Stomach (tissue), 8 donors: ENCODE measurements at regions not wholly inside any gene's neighbourhood (a gene's known extent, or its start where the extent isn't known, plus 50 kb on each side); places are given as distances from the start of the nearest gene placed in this dataset.

ENCODE experiments used
- DNase-seq, 2 donors: peaks; one replicate each; pipeline versions ENCODE4 v3.0.0 to v3.0.0-alpha.2; 2013 to 2019
- H3K27ac ChIP-seq, 5 donors: fragments of 200-600 bp in 4 of 5; sonication (generic) in 4 of 5; one replicate each; pipeline ENCODE4 v1.5.1; 2013 to 2019; ENCODE audit warnings: mild to moderate bottlenecking in 1 of 5, moderate library complexity in 1 of 5
- H3K27me3 ChIP-seq, 3 donors: fragments of 200-600 bp; sonication (generic); one replicate each; pipeline ENCODE4 v1.5.1; 2017 to 2019; ENCODE audit warnings: mixed run types in 1 of 3
- H3K36me3 ChIP-seq, 4 donors: fragments of 200-600 bp; sonication (generic); 1 replicate in 3 of 4; 2 replicates in 1 of 4; pipeline ENCODE4 v1.5.1; 2016 to 2019
- H3K4me1 ChIP-seq, 4 donors: fragments of 200-600 bp; sonication (generic); one replicate each; pipeline ENCODE4 v1.5.1; 2016 to 2019
- H3K4me3 ChIP-seq, 4 donors: fragments of 200-600 bp; sonication (generic) in 3 of 4; one replicate each; pipeline ENCODE4 v1.5.1; 2016 to 2019; ENCODE audit warnings: mild to moderate bottlenecking in 1 of 4
- H3K9me3 ChIP-seq, 4 donors: fragments of 200-600 bp; sonication (generic); one replicate each; pipeline ENCODE4 v1.5.1; 2016 to 2019
- EP300 ChIP-seq: sonication (generic); formaldehyde crosslinking; IDR thresholded peaks from one replicate; pipeline ENCODE4 v1.6.1; 2017; ENCODE audit warnings: antibody characterized with exemption
- POLR2A ChIP-seq, 4 donors: fragments of 450-650 bp; IDR thresholded peaks; one replicate each; pipeline ENCODE4 v1.6.1; 2016; ENCODE audit warnings: antibody characterized with exemption in 4 of 4, control low read depth in 2 of 4, mild to moderate bottlenecking in 1 of 4, moderate library complexity in 1 of 4
- POLR2AphosphoS5 ChIP-seq, 3 donors: sonication (generic); formaldehyde crosslinking; IDR thresholded peaks; one replicate each; pipeline ENCODE4 v1.6.1; 2016; ENCODE audit warnings: antibody characterized with exemption in 3 of 3
- WGBS, 5 donors: extraction: QIAGEN DNeasy Blood & Tissue Kit in 3 of 5; methylation state at CpG; one replicate each; pipeline versions ENCODE4 v1.1.5 to v1.1.7; 2013 to 2018; 5-methylcytosine and 5-hydroxymethylcytosine counted together
- intact Hi-C: fragments of 100-400 bp; cut with DNase I; formaldehyde crosslinking; loops from one replicate; pipeline ENCODE4 v1.15.1; 2023; ENCODE audit warnings: low total_unique reads
- TF ChIP-seq, protein P1 (sequence below), 7 experiments: fragments of 450-650 bp in 4 of 7; fragments of 200-600 bp in 3 of 7; sonication (generic) in 3 of 7; IDR thresholded peaks; one replicate each; pipeline ENCODE4 v1.5.1; 2016 to 2019; ENCODE audit warnings: antibody characterized with exemption in 7 of 7, control low read depth in 2 of 7, mild to moderate bottlenecking in 1 of 7
- donor health status: healthy with polysubstance abuse.
- donor health status: Bipolar disorder and iron deficiency.
- donor health status: healthy.

DNA sequence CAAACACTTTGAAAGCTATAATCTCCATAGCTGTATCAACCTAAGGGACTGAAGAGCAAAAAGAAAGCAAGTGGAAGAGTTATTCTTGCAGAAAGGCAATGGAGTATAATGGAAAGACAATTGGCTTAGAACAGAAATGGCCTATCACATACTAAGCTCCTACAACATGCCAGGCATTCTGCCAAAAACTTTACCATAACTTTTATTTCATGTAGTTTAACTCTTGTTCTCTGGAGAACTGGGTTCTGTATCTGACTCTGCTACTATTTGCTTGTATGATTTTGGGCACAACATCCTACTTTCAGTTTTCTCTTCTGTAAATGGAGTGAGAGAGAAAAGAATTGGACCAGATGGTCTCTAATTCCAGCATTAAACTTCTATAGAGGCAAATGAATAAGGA lies 449.1 kb downstream of the GPATCH2 start:
- H3K9me3 ChIP-seq = peaks cover 0 to 4% (median 0%) of the 10 kb centered on the region in 4 donors
- DNase-seq = no peak
- no peak overlapping the region for H3K4me3 ChIP-seq
- TF ChIP-seq, protein P1, sequence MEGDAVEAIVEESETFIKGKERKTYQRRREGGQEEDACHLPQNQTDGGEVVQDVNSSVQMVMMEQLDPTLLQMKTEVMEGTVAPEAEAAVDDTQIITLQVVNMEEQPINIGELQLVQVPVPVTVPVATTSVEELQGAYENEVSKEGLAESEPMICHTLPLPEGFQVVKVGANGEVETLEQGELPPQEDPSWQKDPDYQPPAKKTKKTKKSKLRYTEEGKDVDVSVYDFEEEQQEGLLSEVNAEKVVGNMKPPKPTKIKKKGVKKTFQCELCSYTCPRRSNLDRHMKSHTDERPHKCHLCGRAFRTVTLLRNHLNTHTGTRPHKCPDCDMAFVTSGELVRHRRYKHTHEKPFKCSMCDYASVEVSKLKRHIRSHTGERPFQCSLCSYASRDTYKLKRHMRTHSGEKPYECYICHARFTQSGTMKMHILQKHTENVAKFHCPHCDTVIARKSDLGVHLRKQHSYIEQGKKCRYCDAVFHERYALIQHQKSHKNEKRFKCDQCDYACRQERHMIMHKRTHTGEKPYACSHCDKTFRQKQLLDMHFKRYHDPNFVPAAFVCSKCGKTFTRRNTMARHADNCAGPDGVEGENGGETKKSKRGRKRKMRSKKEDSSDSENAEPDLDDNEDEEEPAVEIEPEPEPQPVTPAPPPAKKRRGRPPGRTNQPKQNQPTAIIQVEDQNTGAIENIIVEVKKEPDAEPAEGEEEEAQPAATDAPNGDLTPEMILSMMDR (IDR thresholded peaks at IDR 0.05) = no peak
- TF ChIP-seq POLR2A (IDR thresholded peaks at IDR 0.05) (no peak), EP300 (no peak), POLR2AphosphoS5 (IDR thresholded peaks at IDR 0.05) (no peak)
- H3K27ac ChIP-seq = no peak overlapping the region
- no peaks in the 10 kb centered on the region for H3K36me3 ChIP-seq
- H3K27me3 ChIP-seq = no peaks in the 10 kb centered on the region
- intact Hi-C loops = no loop called here
- no peaks in the 10 kb centered on the region for H3K4me1 ChIP-seq

DNA sequence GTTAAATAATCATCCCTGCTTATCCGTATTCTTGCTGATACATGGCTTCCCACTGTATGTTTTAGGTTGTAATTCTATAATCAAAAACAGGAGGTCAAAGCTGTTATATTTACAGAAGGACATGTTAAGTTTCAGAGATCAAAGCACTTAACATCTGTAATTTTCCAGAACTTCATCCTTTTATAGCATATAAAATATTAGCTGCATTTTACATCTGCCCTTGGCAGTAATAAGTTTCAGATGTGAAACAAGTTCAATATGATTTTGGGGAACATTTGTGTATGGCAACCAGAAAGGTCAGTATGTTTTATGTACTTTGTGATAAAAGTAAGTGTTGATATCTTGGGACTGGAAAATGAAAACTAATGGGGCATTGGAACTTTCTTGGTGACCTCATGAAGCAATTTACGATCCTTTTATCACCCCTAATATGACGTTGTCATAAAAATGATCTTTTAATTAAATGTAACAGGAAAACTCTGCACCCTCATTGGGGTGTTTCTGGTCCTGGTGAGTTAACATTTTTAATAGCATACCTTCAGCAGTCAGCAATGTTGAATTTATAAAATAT lies 449.6 kb downstream of the GPATCH2 start:
- TF ChIP-seq POLR2A (IDR thresholded peaks at IDR 0.05) (no peak), POLR2AphosphoS5 (IDR thresholded peaks at IDR 0.05) (no peak), EP300 (no peak)
- TF ChIP-seq, protein P1 (IDR thresholded peaks at IDR 0.05) = no peak
- no peaks in the 10 kb centered on the region for H3K9me3 ChIP-seq
- H3K27ac ChIP-seq = no peak overlapping the region
- no peaks in the 10 kb centered on the region for H3K4me1 ChIP-seq
- no peaks in the 10 kb centered on the region for H3K36me3 ChIP-seq
- H3K27me3 ChIP-seq = no peaks in the 10 kb centered on the region
- 32 to 58% (median 43%) methylated on average over 3 of the region's 3 CpGs for WGBS, 5 donors
- DNase-seq = no peak
- intact Hi-C loops = no loop called here
- no peak overlapping the region for H3K4me3 ChIP-seq

- Histone ChIP-seq H3K9me3 (no peaks in the 10 kb centered on the region), H3K27me3 (no peaks in the 10 kb centered on the region), H3K4me3 (no peak overlapping the region), H3K4me1 (no peaks in the 10 kb centered on the region), H3K36me3 (no peaks in the 10 kb centered on the region), H3K27ac (no peak overlapping the region)
- 74 to 90% (median 81%) methylated on average over 4 of the region's 4 CpGs for WGBS, 5 donors
- TF ChIP-seq EP300 (no peak), POLR2A (IDR thresholded peaks at IDR 0.05) (no peak), POLR2AphosphoS5 (IDR thresholded peaks at IDR 0.05) (no peak)
- TF ChIP-seq, protein P1 (IDR thresholded peaks at IDR 0.05) = no peak
- intact Hi-C loops = no loop called here
- DNase-seq = no peak
Measured at GRCh38 chr1:217180443-217180842, 450.4 kb downstream of the GPATCH2 start.

GRCh38 chr1:217164403-217164802 lies 441.2 kb upstream of the ESRRG start:
- WGBS, 5 donors = 80 to 94% (median 89%) methylated on average over 4 of the region's 4 CpGs
- intact Hi-C loops = no loop called here
- Histone ChIP-seq H3K27ac (no peak overlapping the region), H3K4me1 (no peaks in the 10 kb centered on the region), H3K9me3 (no peaks in the 10 kb centered on the region), H3K36me3 (no peaks in the 10 kb centered on the region), H3K27me3 (no peaks in the 10 kb centered on the region), H3K4me3 (no peak overlapping the region)
- no peak for DNase-seq
- TF ChIP-seq POLR2AphosphoS5 (IDR thresholded peaks at IDR 0.05) = no peak
- no peak for TF ChIP-seq POLR2A (IDR thresholded peaks at IDR 0.05)
- no peak for TF ChIP-seq EP300
- TF ChIP-seq, protein P1 (IDR thresholded peaks at IDR 0.05) = no peak
